Keratinocyte (primary cell): ENCODE measurements at regions not wholly inside any gene's neighbourhood (a gene's known extent, or its start where the extent isn't known, plus 50 kb on each side); places are given as distances from the start of the nearest gene placed in this dataset.
"Not testable (repeated sequence)": the region's sequence is repeated elsewhere in the genome, so short reads cannot be mapped to it uniquely, and the experiment has no call there.

Experiments
- DNase-seq: peaks from one replicate; pipeline ENCODE4 v3.0.0-alpha.2; 2011; ENCODE audit warnings: low read depth, missing footprints, low spot score
- FAIRE-seq: peaks from 2 replicates; lab custom pipeline; 2011; peaks lifted over from hg19 to GRCh38; lab: Jason Lieb, UNC
- H2AFZ ChIP-seq: 2 replicates; pipeline ENCODE4 v1.6.0; 2012; ENCODE audit warnings: low read length, control low read depth, inconsistent platforms; ENCODE audit not compliant: control insufficient read depth
- H3K27ac ChIP-seq: 2 replicates; pipeline ENCODE4 v1.5.1; 2011; ENCODE audit warnings: low read length; ENCODE audit not compliant: control insufficient read depth, insufficient read depth
- H3K27me3 ChIP-seq: 3 replicates; pipeline ENCODE4 v1.6.0; 2011; ENCODE audit warnings: low read length; ENCODE audit not compliant: control insufficient read depth, insufficient read depth; ENCODE audit errors: extremely low read depth
- H3K36me3 ChIP-seq, 2 experiments: 2 replicates in 1 of 2; 3 replicates in 1 of 2; pipeline ENCODE4 v1.5.1; 2011; ENCODE audit warnings: low read length in 2 of 2, mild to moderate bottlenecking in 1 of 2; ENCODE audit not compliant: control insufficient read depth in 2 of 2, insufficient read depth in 2 of 2; ENCODE audit errors: extremely low read depth in 1 of 2
- H3K4me1 ChIP-seq: 3 replicates; pipeline ENCODE4 v1.5.1; 2011; ENCODE audit warnings: low read length; ENCODE audit not compliant: control insufficient read depth, insufficient read depth; ENCODE audit errors: extremely low read depth
- H3K4me2 ChIP-seq: 3 replicates; pipeline ENCODE4 v1.6.0; 2011; ENCODE audit warnings: low read depth, low read length; ENCODE audit not compliant: control insufficient read depth, insufficient read depth; ENCODE audit errors: extremely low read depth
- H3K4me3 ChIP-seq, 3 experiments: fragments of 200-600 bp in 1 of 3; sonication (generic) in 1 of 3; 2 replicates in 2 of 3; 3 replicates in 1 of 3; pipeline ENCODE4 v1.5.1; 2011 to 2016; ENCODE audit warnings: low read length in 3 of 3, mild to moderate bottlenecking in 3 of 3, control low read depth in 2 of 3, inconsistent platforms in 1 of 3, low read depth in 1 of 3, mixed read lengths in 1 of 3, mixed run types in 1 of 3, moderate library complexity in 1 of 3; ENCODE audit not compliant: control insufficient read depth in 2 of 3, insufficient read depth in 2 of 3; ENCODE audit errors: extremely low read depth in 1 of 3
- H3K79me2 ChIP-seq: 2 replicates; pipeline ENCODE4 v1.6.0; 2012; ENCODE audit warnings: low read length; ENCODE audit not compliant: control insufficient read depth, insufficient read depth
- H3K9ac ChIP-seq: 3 replicates; pipeline ENCODE4 v1.6.0; 2011; ENCODE audit warnings: low read length; ENCODE audit not compliant: control insufficient read depth, insufficient read depth; ENCODE audit errors: extremely low read depth
- H3K9me1 ChIP-seq: 3 replicates; pipeline ENCODE4 v1.6.0; 2011; ENCODE audit warnings: low read length; ENCODE audit not compliant: control insufficient read depth, insufficient read depth; ENCODE audit errors: extremely low read depth
- H3K9me3 ChIP-seq: 2 replicates; pipeline ENCODE4 v1.5.1; 2012; ENCODE audit warnings: low read depth, low read length; ENCODE audit not compliant: control insufficient read depth
- H4K20me1 ChIP-seq: 3 replicates; pipeline ENCODE4 v1.6.0; 2011; ENCODE audit warnings: low read length; ENCODE audit not compliant: control insufficient read depth, insufficient read depth; ENCODE audit errors: extremely low read depth
- EZH2 ChIP-seq: IDR thresholded peaks from one replicate; pipeline ENCODE4 v1.6.1; 2012; ENCODE audit warnings: inconsistent platforms, mild to moderate bottlenecking, low read length, moderate library complexity
- dilution Hi-C: fragments of 300-500 bp; cut with MboI; formaldehyde crosslinking; loops from one replicate; pipeline ENCODE4 v1.7.0; 2020; ENCODE audit warnings: low sequenced_read_pairs; ENCODE audit not compliant: extremely low pct_ligation_motif_present
- TF ChIP-seq, protein P1 (sequence below), 3 experiments: IDR thresholded peaks in 1 of 3; conservative IDR thresholded peaks in 1 of 3; optimal IDR thresholded peaks in 1 of 3; 2 replicates in 2 of 3; 3 replicates in 1 of 3; pipeline versions ENCODE3 to v1.5.1; 2011; ENCODE audit warnings: low read length in 3 of 3, mild to moderate bottlenecking in 3 of 3, moderate library complexity in 2 of 3, control low read depth in 1 of 3, inconsistent platforms in 1 of 3; ENCODE audit not compliant: insufficient read depth in 2 of 3; ENCODE audit errors: extremely low read depth in 1 of 3

DNA sequence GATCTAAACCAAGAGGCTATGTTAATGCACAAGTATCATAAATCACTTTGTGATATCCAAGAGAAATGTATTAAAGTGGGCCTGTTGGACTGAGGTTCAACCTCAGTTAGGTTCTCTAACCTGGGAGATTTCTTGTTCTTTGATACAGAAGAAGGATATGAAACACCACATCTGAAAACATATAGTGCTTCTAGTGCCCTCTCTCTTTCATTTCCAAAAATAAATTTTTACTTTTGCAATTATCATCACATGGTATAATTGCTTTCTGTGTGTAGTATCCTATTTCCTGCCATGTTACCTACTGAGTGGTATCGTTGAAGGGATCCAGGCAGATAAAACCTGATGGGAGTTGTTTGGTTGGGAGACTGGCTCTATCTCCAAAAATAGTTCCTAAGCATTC, 264.9 kb downstream of the CCER1 start:
- no peaks in the 10 kb centered on the region for H3K9me3 ChIP-seq
- no peaks in the 10 kb centered on the region for H4K20me1 ChIP-seq
- H3K27me3 ChIP-seq, result no peaks in the 10 kb centered on the region
- H3K79me2 ChIP-seq, result no peaks in the 10 kb centered on the region
- H3K27ac ChIP-seq, result no peak overlapping the region
- no peak overlapping the region for H3K4me3 ChIP-seq
- FAIRE-seq (no peak), DNase-seq (no peak)
- no peak overlapping the region for H2AFZ ChIP-seq
- H3K4me1 ChIP-seq, result no peaks in the 10 kb centered on the region
- no peak for TF ChIP-seq EZH2
- TF ChIP-seq, protein P1, sequence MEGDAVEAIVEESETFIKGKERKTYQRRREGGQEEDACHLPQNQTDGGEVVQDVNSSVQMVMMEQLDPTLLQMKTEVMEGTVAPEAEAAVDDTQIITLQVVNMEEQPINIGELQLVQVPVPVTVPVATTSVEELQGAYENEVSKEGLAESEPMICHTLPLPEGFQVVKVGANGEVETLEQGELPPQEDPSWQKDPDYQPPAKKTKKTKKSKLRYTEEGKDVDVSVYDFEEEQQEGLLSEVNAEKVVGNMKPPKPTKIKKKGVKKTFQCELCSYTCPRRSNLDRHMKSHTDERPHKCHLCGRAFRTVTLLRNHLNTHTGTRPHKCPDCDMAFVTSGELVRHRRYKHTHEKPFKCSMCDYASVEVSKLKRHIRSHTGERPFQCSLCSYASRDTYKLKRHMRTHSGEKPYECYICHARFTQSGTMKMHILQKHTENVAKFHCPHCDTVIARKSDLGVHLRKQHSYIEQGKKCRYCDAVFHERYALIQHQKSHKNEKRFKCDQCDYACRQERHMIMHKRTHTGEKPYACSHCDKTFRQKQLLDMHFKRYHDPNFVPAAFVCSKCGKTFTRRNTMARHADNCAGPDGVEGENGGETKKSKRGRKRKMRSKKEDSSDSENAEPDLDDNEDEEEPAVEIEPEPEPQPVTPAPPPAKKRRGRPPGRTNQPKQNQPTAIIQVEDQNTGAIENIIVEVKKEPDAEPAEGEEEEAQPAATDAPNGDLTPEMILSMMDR (optimal IDR thresholded peaks at IDR 0.05 in 1 of 3, IDR thresholded peaks at IDR 0.05 in 1 of 3, conservative IDR thresholded peaks at IDR 0.05 in 1 of 3; ENCODE audit: extremely low read depth in 1 of 3, insufficient read depth in 2 of 3, low read length in 3 of 3), result no peak
- H3K4me2 ChIP-seq, result no peak overlapping the region
- no peaks in the 10 kb centered on the region for H3K36me3 ChIP-seq
- no peaks in the 10 kb centered on the region for H3K9me1 ChIP-seq
- dilution Hi-C loops, result no loop called here
- no peak overlapping the region for H3K9ac ChIP-seq

DNA sequence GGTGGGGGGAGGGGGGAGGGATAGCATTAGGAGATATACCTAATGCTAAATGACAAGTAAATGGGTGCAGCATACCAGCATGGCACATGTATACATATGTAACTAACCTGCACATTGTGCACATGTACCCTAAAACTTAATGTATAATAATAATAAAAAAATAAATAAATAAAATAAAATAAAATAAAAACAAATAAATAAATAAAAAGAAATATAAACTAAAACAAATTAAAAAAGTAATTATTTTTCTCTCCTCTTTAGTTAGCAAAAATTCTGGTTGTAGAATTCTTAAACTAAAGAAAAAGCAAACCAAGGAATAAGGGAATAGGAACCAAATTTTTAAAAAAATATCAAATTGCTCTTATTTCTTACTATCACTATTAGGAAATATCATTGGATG, 267.3 kb downstream of the CCER1 start:
- H3K79me2 ChIP-seq, dilution Hi-C loops, H3K27ac ChIP-seq, H3K9me1 ChIP-seq, H2AFZ ChIP-seq, FAIRE-seq, H3K9me3 ChIP-seq, H3K9ac ChIP-seq, H3K36me3 ChIP-seq, H3K4me1 ChIP-seq, H3K4me3 ChIP-seq, DNase-seq, H3K4me2 ChIP-seq, H3K27me3 ChIP-seq, H4K20me1 ChIP-seq: not testable (repeated sequence)

DNA sequence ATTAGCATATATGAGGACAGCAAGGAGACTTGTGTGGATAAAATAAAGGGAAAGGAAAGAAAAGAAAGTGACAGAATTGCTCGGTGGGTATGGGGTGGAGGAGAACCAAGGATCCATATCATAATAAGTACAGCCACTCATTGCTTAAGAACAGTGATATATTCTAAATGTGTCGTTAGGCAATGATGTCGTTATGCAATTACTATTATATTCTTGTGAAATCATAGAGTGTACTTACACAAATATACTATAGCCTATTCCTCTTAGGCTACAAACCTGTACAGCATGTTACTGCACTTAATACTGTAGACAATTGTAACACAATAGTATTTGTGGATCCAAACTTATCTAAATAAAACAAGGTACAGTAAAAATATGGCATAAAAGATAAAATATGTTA, 271.1 kb downstream of the CCER1 start:
- no peak for FAIRE-seq
- Histone ChIP-seq H3K9ac (no peak overlapping the region), H4K20me1 (no peaks in the 10 kb centered on the region), H3K36me3 (no peaks in the 10 kb centered on the region), H3K9me1 (no peaks in the 10 kb centered on the region), H3K27me3 (no peaks in the 10 kb centered on the region), H3K4me2 (no peak overlapping the region), H3K4me1 (peaks cover 5% of the 10 kb centered on the region), H3K9me3 (no peaks in the 10 kb centered on the region), H3K79me2 (no peaks in the 10 kb centered on the region), H3K4me3 (no peak overlapping the region), H2AFZ (no peak overlapping the region), H3K27ac (no peak overlapping the region)
- no peak for DNase-seq
- no peak for TF ChIP-seq EZH2
- TF ChIP-seq, protein P1 (optimal IDR thresholded peaks at IDR 0.05 in 1 of 3, IDR thresholded peaks at IDR 0.05 in 1 of 3, conservative IDR thresholded peaks at IDR 0.05 in 1 of 3; ENCODE audit: extremely low read depth in 1 of 3, insufficient read depth in 2 of 3, low read length in 3 of 3), result no peak
- dilution Hi-C loops, result no loop called here
